ENCODE measurements at regions not wholly inside any gene's neighbourhood (a gene's known extent, or its start where the extent isn't known, plus 50 kb on each side); places are given as distances from the start of the nearest gene placed in this dataset.
"Not testable (repeated sequence)": the region's sequence is repeated elsewhere in the genome, so short reads cannot be mapped to it uniquely, and the experiment has no call there.

- H3K4me3 ChIP-seq (ENCODE audit: low read length): not testable (repeated sequence)
Observed at GRCh38 chr7:32816409-32816948, 75.1 kb downstream of the KBTBD2 start.

- H3K4me3 ChIP-seq (ENCODE audit: low read length): not testable (repeated sequence)
Observed at GRCh38 chr7:32814779-32815178, 76.8 kb downstream of the KBTBD2 start.

- no peak for TF ChIP-seq ZNF274 (IDR thresholded peaks at IDR 0.05; ENCODE audit: low read depth, low read length)
Observed at GRCh38 chr7:32809871-32810270, 81.7 kb downstream of the KBTBD2 start.

GRCh38 chr7:32809347-32809746 lies 82.2 kb downstream of the KBTBD2 start:
- H3K4me3 ChIP-seq (ENCODE audit: low read length): no peak overlapping the region
- no peak for TF ChIP-seq ZNF274 (IDR thresholded peaks at IDR 0.05; ENCODE audit: low read depth, low read length)

More at GRCh38 chr7:32809871-32810270, 81.7 kb downstream of the KBTBD2 start:
- no peak overlapping the region for H3K4me3 ChIP-seq (ENCODE audit: low read length)

GRCh38 chr7:32803406-32804141 lies 88.0 kb downstream of the KBTBD2 start:
- no peak for TF ChIP-seq ZNF274 (IDR thresholded peaks at IDR 0.05; ENCODE audit: low read depth, low read length)
- H3K4me3 ChIP-seq (ENCODE audit: low read length): no peak overlapping the region

GRCh38 chr7:32802305-32802910 lies 89.2 kb downstream of the KBTBD2 start:
- TF ChIP-seq ZNF274 (IDR thresholded peaks at IDR 0.05; ENCODE audit: low read depth, low read length): no peak

GRCh38 chr7:32793053-32793452 lies 98.5 kb downstream of the KBTBD2 start:
- not testable (repeated sequence) for H3K4me3 ChIP-seq (ENCODE audit: low read length)

More at GRCh38 chr7:32802305-32802910, 89.2 kb downstream of the KBTBD2 start:
- no peak overlapping the region for H3K4me3 ChIP-seq (ENCODE audit: low read length)

GRCh38 chr7:32790766-32791430 lies 100.7 kb downstream of the KBTBD2 start:
- H3K4me3 ChIP-seq (ENCODE audit: low read length): not testable (repeated sequence)

GRCh38 chr7:32789266-32789665 lies 102.3 kb downstream of the KBTBD2 start:
- H3K4me3 ChIP-seq (ENCODE audit: low read length): not testable (repeated sequence)

GRCh38 chr7:32788174-32788573 lies 103.4 kb downstream of the KBTBD2 start:
- not testable (repeated sequence) for H3K4me3 ChIP-seq (ENCODE audit: low read length)

GRCh38 chr7:32785365-32785944 lies 106.1 kb downstream of the KBTBD2 start:
- not testable (repeated sequence) for H3K4me3 ChIP-seq (ENCODE audit: low read length)

GRCh38 chr7:32779895-32780294 lies 111.7 kb downstream of the KBTBD2 start:
- H3K4me3 ChIP-seq (ENCODE audit: low read length): not testable (repeated sequence)

GRCh38 chr7:32779167-32779566 lies 112.4 kb downstream of the KBTBD2 start:
- TF ChIP-seq ZNF274 (IDR thresholded peaks at IDR 0.05; ENCODE audit: low read depth, low read length): no peak
- H3K4me3 ChIP-seq (ENCODE audit: low read length): no peak overlapping the region

- not testable (repeated sequence) for H3K4me3 ChIP-seq (ENCODE audit: low read length)
Observed at GRCh38 chr7:32777041-32777666, 114.4 kb downstream of the KBTBD2 start.

- H3K4me3 ChIP-seq (ENCODE audit: low read length): not testable (repeated sequence)
Observed at GRCh38 chr7:32776318-32776717, 115.2 kb downstream of the KBTBD2 start.

GRCh38 chr7:32775809-32776208 lies 115.8 kb downstream of the KBTBD2 start:
- H3K4me3 ChIP-seq (ENCODE audit: low read length): not testable (repeated sequence)

Measured in GM08714 (cell line).